Lower lobe of right lung (tissue), 2 donors: ENCODE measurements at regions not wholly inside any gene's neighbourhood (a gene's known extent, or its start where the extent isn't known, plus 50 kb on each side); places are given as distances from the start of the nearest gene placed in this dataset.
"Not testable (repeated sequence)": the region's sequence is repeated elsewhere in the genome, so short reads cannot be mapped to it uniquely, and the experiment has no call there.

Source experiments
- ATAC-seq, 2 donors: fragments of 200-7000 bp; cut with Tn5 transposase; one replicate each; pipeline ENCODE4 v1.9.1; 2020 to 2022; ENCODE audit warnings: mild to moderate bottlenecking in 2 of 2, moderate library complexity in 2 of 2
- DNase-seq: peaks from one replicate; pipeline ENCODE4 v3.0.0-alpha.2; 2020
- H3K27ac ChIP-seq: fragments of 200-600 bp; one replicate; pipeline ENCODE4 v1.8.0; 2022
- H3K27me3 ChIP-seq: fragments of 200-600 bp; one replicate; pipeline ENCODE4 v1.8.0; 2022; ENCODE audit warnings: low read depth
- H3K36me3 ChIP-seq: fragments of 200-600 bp; one replicate; pipeline ENCODE4 v1.8.0; 2022; ENCODE audit warnings: mild to moderate bottlenecking
- H3K4me1 ChIP-seq: fragments of 200-600 bp; one replicate; pipeline ENCODE4 v1.8.0; 2022
- H3K4me3 ChIP-seq: fragments of 200-600 bp; one replicate; pipeline ENCODE4 v1.8.0; 2022; ENCODE audit warnings: mild to moderate bottlenecking
- H3K9me3 ChIP-seq: fragments of 200-600 bp; one replicate; pipeline ENCODE4 v1.8.0; 2022
- CTCF ChIP-seq: fragments of 200-600 bp; IDR thresholded peaks from one replicate; pipeline ENCODE4 v1.8.0; 2022; ENCODE audit warnings: antibody characterized with exemption, mild to moderate bottlenecking
- intact Hi-C: fragments of 100-400 bp; cut with DNase I; formaldehyde crosslinking; loops from one replicate; pipeline ENCODE4 v1.11.0; 2022
- donor health status: DM: no; HTN: yes; CAD: no; lungs with severe emphysema.

GRCh38 chr2:184410160-184410559 is 188.2 kb upstream of the ZNF804A start:
- no peaks in the 10 kb centered on the region for H3K27me3 ChIP-seq
- no peak for ATAC-seq

GRCh38 chr2:184413221-184413620 is 185.1 kb upstream of the ZNF804A start:
- H3K36me3 ChIP-seq, result no peaks in the 10 kb centered on the region
- no peak for ATAC-seq
- DNase-seq, result no peak
- no peaks in the 10 kb centered on the region for H3K27me3 ChIP-seq
- H3K4me3 ChIP-seq, result no peak overlapping the region
- intact Hi-C loops, result no loop called here
- H3K27ac ChIP-seq, result no peak overlapping the region
- no peaks in the 10 kb centered on the region for H3K4me1 ChIP-seq
- no peak for TF ChIP-seq CTCF
- H3K9me3 ChIP-seq, result no peaks in the 10 kb centered on the region

More at GRCh38 chr2:184410160-184410559, 188.2 kb upstream of the ZNF804A start:
- H3K4me1 ChIP-seq, result no peaks in the 10 kb centered on the region
- intact Hi-C loops, result no loop called here
- no peaks in the 10 kb centered on the region for H3K9me3 ChIP-seq
- DNase-seq, result no peak
- TF ChIP-seq CTCF, result no peak
- no peaks in the 10 kb centered on the region for H3K36me3 ChIP-seq
- H3K27ac ChIP-seq, result no peak overlapping the region
- H3K4me3 ChIP-seq, result no peak overlapping the region

GRCh38 chr2:184413671-184414229 is 184.6 kb upstream of the ZNF804A start:
- Histone ChIP-seq H3K9me3 (no peaks in the 10 kb centered on the region), H3K4me1 (no peaks in the 10 kb centered on the region), H3K27ac (no peak overlapping the region), H3K27me3 (no peaks in the 10 kb centered on the region), H3K36me3 (no peaks in the 10 kb centered on the region), H3K4me3 (no peak overlapping the region)
- intact Hi-C loops, result no loop called here
- DNase-seq (no peak), ATAC-seq (no peak)
- TF ChIP-seq CTCF, result no peak

GRCh38 chr2:184416146-184416913 is 182.0 kb upstream of the ZNF804A start:
- no peaks in the 10 kb centered on the region for H3K27me3 ChIP-seq
- no peaks in the 10 kb centered on the region for H3K36me3 ChIP-seq
- H3K4me3 ChIP-seq, result no peak overlapping the region
- no peak overlapping the region for H3K27ac ChIP-seq
- ATAC-seq (no peak), DNase-seq (no peak)
- TF ChIP-seq CTCF, result no peak
- H3K4me1 ChIP-seq, result no peaks in the 10 kb centered on the region
- H3K9me3 ChIP-seq, result no peaks in the 10 kb centered on the region
- intact Hi-C loops, result no loop called here

- Histone ChIP-seq H3K27ac (no peak overlapping the region), H3K36me3 (no peaks in the 10 kb centered on the region), H3K4me1 (no peaks in the 10 kb centered on the region), H3K9me3 (no peaks in the 10 kb centered on the region), H3K27me3 (no peaks in the 10 kb centered on the region), H3K4me3 (no peak overlapping the region)
- intact Hi-C loops, result no loop called here
- DNase-seq, result no peak
- TF ChIP-seq CTCF, result no peak
- ATAC-seq, result no peak
These were observed 178.6 kb upstream of the ZNF804A start for GRCh38 chr2:184419744-184420143.

- H3K27ac ChIP-seq, DNase-seq, H3K9me3 ChIP-seq, H3K36me3 ChIP-seq, intact Hi-C loops, H3K4me1 ChIP-seq, ATAC-seq, H3K4me3 ChIP-seq, H3K27me3 ChIP-seq: not testable (repeated sequence)
These were observed 176.9 kb upstream of the ZNF804A start for GRCh38 chr2:184421456-184421855.
